ENCODE measurements at regions not wholly inside any gene's neighbourhood (a gene's known extent, or its start where the extent isn't known, plus 50 kb on each side); places are given as distances from the start of the nearest gene placed in this dataset.

DNA sequence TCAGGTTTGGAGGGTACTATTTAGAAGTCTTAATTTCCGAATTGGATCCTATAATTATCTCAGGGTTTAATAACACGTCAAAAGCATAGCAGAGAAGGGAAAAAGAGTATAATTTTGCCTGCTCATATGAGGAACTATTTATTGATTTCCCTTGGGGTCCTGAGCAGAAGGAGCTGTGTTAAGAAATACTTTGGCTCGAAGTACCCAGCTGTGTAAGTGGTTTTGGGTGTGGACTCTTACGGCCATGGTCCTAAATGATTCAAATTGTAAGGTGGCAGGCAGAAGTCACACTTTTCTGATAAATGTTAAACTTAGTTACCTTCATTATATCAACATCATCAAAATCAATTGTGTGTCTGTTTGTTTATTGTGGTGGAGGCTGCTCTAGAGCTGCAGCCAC is 190.4 kb downstream of the MTRR start:
- no peaks in the 10 kb centered on the region for H3K36me3 ChIP-seq (ENCODE audit: insufficient read depth, low read length)
- ChIA-PET CTCF (ENCODE audit: unreplicated experiment) (no interaction called here), POLR2A (no interaction called here)
- H3K9me2 ChIP-seq (ENCODE audit: insufficient read depth, low read length): no peaks in the 10 kb centered on the region
- H3K79me2 ChIP-seq (ENCODE audit: insufficient read depth, low read depth, low read length): no peaks in the 10 kb centered on the region
- H3K4me2 ChIP-seq (ENCODE audit: low read length): no peak overlapping the region
- DNase-seq (ENCODE audit: low spot score): no peak
- intact Hi-C loops (cut with micrococcal nuclease; ENCODE audit: unreplicated experiment): no loop called here
- TF ChIP-seq, protein P1, sequence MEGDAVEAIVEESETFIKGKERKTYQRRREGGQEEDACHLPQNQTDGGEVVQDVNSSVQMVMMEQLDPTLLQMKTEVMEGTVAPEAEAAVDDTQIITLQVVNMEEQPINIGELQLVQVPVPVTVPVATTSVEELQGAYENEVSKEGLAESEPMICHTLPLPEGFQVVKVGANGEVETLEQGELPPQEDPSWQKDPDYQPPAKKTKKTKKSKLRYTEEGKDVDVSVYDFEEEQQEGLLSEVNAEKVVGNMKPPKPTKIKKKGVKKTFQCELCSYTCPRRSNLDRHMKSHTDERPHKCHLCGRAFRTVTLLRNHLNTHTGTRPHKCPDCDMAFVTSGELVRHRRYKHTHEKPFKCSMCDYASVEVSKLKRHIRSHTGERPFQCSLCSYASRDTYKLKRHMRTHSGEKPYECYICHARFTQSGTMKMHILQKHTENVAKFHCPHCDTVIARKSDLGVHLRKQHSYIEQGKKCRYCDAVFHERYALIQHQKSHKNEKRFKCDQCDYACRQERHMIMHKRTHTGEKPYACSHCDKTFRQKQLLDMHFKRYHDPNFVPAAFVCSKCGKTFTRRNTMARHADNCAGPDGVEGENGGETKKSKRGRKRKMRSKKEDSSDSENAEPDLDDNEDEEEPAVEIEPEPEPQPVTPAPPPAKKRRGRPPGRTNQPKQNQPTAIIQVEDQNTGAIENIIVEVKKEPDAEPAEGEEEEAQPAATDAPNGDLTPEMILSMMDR (conservative IDR thresholded peaks at IDR 0.05; ENCODE audit: low read length): no peak
- no peak for TF ChIP-seq EZH2phosphoT487 (IDR thresholded peaks at IDR 0.05; ENCODE audit: borderline replicate concordance, low read depth, low read length)
- H3K4me3 ChIP-seq (ENCODE audit: low read depth, low read length, poor library complexity, severe bottlenecking): no peak overlapping the region
- H3K27ac ChIP-seq (ENCODE audit: low read depth, low read length, poor library complexity, severe bottlenecking): no peak overlapping the region
- no TSS peak for BruUV-seq (replicated peaks)
- H3K9me3 ChIP-seq (ENCODE audit: low read length): no peaks in the 10 kb centered on the region
- no peaks in the 10 kb centered on the region for H3K4me1 ChIP-seq (ENCODE audit: insufficient read depth, low read length, poor library complexity, severe bottlenecking)
- no peaks in the 10 kb centered on the region for H4K20me1 ChIP-seq (ENCODE audit: insufficient read depth, low read length)
- H2AFZ ChIP-seq (ENCODE audit: low read length): no peak overlapping the region

DNA sequence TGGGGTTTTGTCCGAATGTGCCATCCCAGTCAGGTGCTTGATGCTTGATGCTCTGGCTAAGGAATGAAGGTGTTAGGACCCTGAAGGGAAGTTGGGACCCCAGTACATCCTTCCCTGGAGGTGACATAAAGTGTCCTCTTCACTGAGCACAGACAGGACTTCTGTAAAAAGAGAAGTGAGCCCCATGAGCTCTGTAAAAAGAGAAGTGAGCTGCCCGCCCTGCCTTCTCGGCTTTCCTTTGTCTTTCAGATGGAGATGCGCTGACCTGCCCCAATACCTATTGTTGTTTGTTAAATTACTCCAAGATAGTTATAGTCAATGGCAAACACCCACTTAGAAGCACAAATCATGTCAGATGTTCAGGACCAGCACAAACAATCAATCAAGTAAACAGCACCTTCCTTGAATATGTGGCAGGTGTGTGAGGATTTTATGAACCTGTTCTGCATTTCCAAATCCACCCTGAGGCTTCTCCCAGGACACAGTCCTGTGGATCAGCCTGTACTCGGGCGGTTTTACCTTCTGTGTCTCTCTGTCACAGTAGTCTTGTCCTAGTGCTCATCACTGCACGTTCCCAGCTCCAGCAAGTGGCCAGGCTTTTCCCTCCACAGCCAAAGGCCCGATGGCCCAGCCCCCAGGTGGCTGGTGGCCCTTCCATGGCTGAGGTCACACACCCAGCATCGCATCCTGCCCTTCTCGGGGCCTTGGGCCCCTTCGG is 191.4 kb downstream of the MTRR start:
- ChIA-PET POLR2A (no interaction called here), CTCF (ENCODE audit: unreplicated experiment) (no interaction called here)
- no peak for DNase-seq (ENCODE audit: low spot score)
- Histone ChIP-seq H3K9me3 (ENCODE audit: low read length) (no peaks in the 10 kb centered on the region), H3K9me2 (ENCODE audit: insufficient read depth, low read length) (no peaks in the 10 kb centered on the region), H3K4me1 (ENCODE audit: insufficient read depth, low read length, poor library complexity, severe bottlenecking) (no peaks in the 10 kb centered on the region), H3K36me3 (ENCODE audit: insufficient read depth, low read length) (no peaks in the 10 kb centered on the region), H2AFZ (ENCODE audit: low read length) (no peak overlapping the region), H4K20me1 (ENCODE audit: insufficient read depth, low read length) (no peaks in the 10 kb centered on the region), H3K4me2 (ENCODE audit: low read length) (no peak overlapping the region), H3K27ac (ENCODE audit: low read depth, low read length, poor library complexity, severe bottlenecking) (no peak overlapping the region), H3K79me2 (ENCODE audit: insufficient read depth, low read depth, low read length) (no peaks in the 10 kb centered on the region), H3K4me3 (ENCODE audit: low read depth, low read length, poor library complexity, severe bottlenecking) (no peak overlapping the region)
- no TSS peak for BruUV-seq (replicated peaks)
- intact Hi-C loops (cut with micrococcal nuclease; ENCODE audit: unreplicated experiment): no loop called here
- TF ChIP-seq, protein P1 (conservative IDR thresholded peaks at IDR 0.05; ENCODE audit: low read length): no peak
- TF ChIP-seq EZH2phosphoT487 (IDR thresholded peaks at IDR 0.05; ENCODE audit: borderline replicate concordance, low read depth, low read length): no peak

DNA sequence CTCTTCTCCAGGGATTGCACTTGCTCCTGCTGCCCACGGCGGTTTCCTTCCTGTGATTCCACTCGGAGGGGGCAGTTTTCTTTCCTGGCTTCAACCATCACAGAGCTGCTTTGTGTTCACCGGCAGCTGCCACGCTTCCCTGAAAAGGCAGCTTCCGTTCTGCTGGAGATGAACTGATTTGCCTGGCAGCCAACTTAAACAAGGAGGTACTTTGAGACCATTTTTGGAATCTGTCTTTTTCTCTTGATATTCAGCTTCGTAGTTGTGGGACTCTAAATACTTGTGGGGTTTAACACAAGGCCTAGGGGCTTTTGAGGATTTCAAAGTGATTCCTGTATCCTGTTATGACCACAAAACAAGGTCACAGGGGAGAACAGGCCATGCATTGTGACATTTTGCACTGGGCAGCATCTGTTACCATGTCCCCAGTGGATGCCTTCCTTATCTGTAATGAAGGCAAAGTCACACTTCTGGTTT is 192.0 kb downstream of the MTRR start:
- H3K9me2 ChIP-seq (ENCODE audit: insufficient read depth, low read length): no peaks in the 10 kb centered on the region
- no peak for TF ChIP-seq EZH2phosphoT487 (IDR thresholded peaks at IDR 0.05; ENCODE audit: borderline replicate concordance, low read depth, low read length)
- TF ChIP-seq, protein P1 (conservative IDR thresholded peaks at IDR 0.05; ENCODE audit: low read length): no peak

More for the DNA sequence above, 192.0 kb downstream of the MTRR start:
- BruUV-seq (replicated peaks): no TSS peak
- H3K4me1 ChIP-seq (ENCODE audit: insufficient read depth, low read length, poor library complexity, severe bottlenecking): no peaks in the 10 kb centered on the region
- no peaks in the 10 kb centered on the region for H3K79me2 ChIP-seq (ENCODE audit: insufficient read depth, low read depth, low read length)
- H3K9me3 ChIP-seq (ENCODE audit: low read length): no peaks in the 10 kb centered on the region
- POLR2A ChIA-PET: no interaction called here
- no peak overlapping the region for H3K4me2 ChIP-seq (ENCODE audit: low read length)
- H3K4me3 ChIP-seq (ENCODE audit: low read depth, low read length, poor library complexity, severe bottlenecking): no peak overlapping the region
- intact Hi-C loops (cut with micrococcal nuclease; ENCODE audit: unreplicated experiment): no loop called here
- CTCF ChIA-PET (ENCODE audit: unreplicated experiment): no interaction called here
- H3K36me3 ChIP-seq (ENCODE audit: insufficient read depth, low read length): no peaks in the 10 kb centered on the region
- no peak for DNase-seq (ENCODE audit: low spot score)
- H3K27ac ChIP-seq (ENCODE audit: low read depth, low read length, poor library complexity, severe bottlenecking): no peak overlapping the region
- no peaks in the 10 kb centered on the region for H4K20me1 ChIP-seq (ENCODE audit: insufficient read depth, low read length)
- no peak overlapping the region for H2AFZ ChIP-seq (ENCODE audit: low read length)
